Activated naive CD8-positive, alpha-beta T cell treated with anti-CD3 and anti-CD28 coated beads, Interleukin-2, amount 50 U/mL, for 16 hours (primary cell): ENCODE measurements at regions not wholly inside any gene's neighbourhood (a gene's known extent, or its start where the extent isn't known, plus 50 kb on each side); places are given as distances from the start of the nearest gene placed in this dataset.
"Not testable (repeated sequence)": the region's sequence is repeated elsewhere in the genome, so short reads cannot be mapped to it uniquely, and the experiment has no call there.

Experiments used
- DNase-seq: peaks from one replicate; pipeline ENCODE4 v3.0.0-alpha.2; 2020; ENCODE audit warnings: low read depth, low spot score

- no peak for DNase-seq
Measured at GRCh38 chr13:79918620-79919019, 422.3 kb downstream of the SPRY2 start.

- no peak for DNase-seq
Measured at GRCh38 chr13:79917628-79918027, 423.3 kb downstream of the SPRY2 start.

GRCh38 chr13:79915114-79915811, 425.7 kb downstream of the SPRY2 start:
- DNase-seq: no peak

- no peak for DNase-seq
Measured at GRCh38 chr13:79913141-79913827, 427.6 kb downstream of the SPRY2 start.

GRCh38 chr13:79912403-79912802, 428.5 kb downstream of the SPRY2 start:
- DNase-seq: no peak

GRCh38 chr13:79910875-79911540, 429.9 kb downstream of the SPRY2 start:
- no peak for DNase-seq

GRCh38 chr13:79909644-79910043, 428.7 kb downstream of the NDFIP2 start:
- no peak for DNase-seq

GRCh38 chr13:79908381-79908780, 427.4 kb downstream of the NDFIP2 start:
- no peak for DNase-seq

- no peak for DNase-seq
Measured at GRCh38 chr13:79907527-79907926, 426.6 kb downstream of the NDFIP2 start.

- no peak for DNase-seq
Measured at GRCh38 chr13:79906345-79906744, 425.4 kb downstream of the NDFIP2 start.

GRCh38 chr13:79905018-79905417, 424.1 kb downstream of the NDFIP2 start:
- DNase-seq: no peak

- no peak for DNase-seq
Measured at GRCh38 chr13:79904581-79904980, 423.6 kb downstream of the NDFIP2 start.

GRCh38 chr13:79901336-79901735, 420.4 kb downstream of the NDFIP2 start:
- DNase-seq: no peak

- DNase-seq: no peak
Measured at GRCh38 chr13:79900356-79900755, 419.4 kb downstream of the NDFIP2 start.

- no peak for DNase-seq
Measured at GRCh38 chr13:79898996-79899395, 418.0 kb downstream of the NDFIP2 start.

- DNase-seq: no peak
Measured at GRCh38 chr13:79898202-79898826, 417.4 kb downstream of the NDFIP2 start.

GRCh38 chr13:79896851-79897250, 415.9 kb downstream of the NDFIP2 start:
- DNase-seq: no peak

- DNase-seq: no peak
Measured at GRCh38 chr13:79895416-79895815, 414.5 kb downstream of the NDFIP2 start.

- DNase-seq: not testable (repeated sequence)
Measured at GRCh38 chr13:79887278-79887677, 406.3 kb downstream of the NDFIP2 start.

- DNase-seq: no peak
Measured at GRCh38 chr13:79886601-79887000, 405.6 kb downstream of the NDFIP2 start.

- DNase-seq: no peak
Measured at GRCh38 chr13:79884890-79885289, 403.9 kb downstream of the NDFIP2 start.

- DNase-seq: no peak
Measured at GRCh38 chr13:79883216-79883615, 402.3 kb downstream of the NDFIP2 start.
